B cell (primary cell): ENCODE measurements at regions not wholly inside any gene's neighbourhood (a gene's known extent, or its start where the extent isn't known, plus 50 kb on each side); places are given as distances from the start of the nearest gene placed in this dataset.

Experiments used
- ATAC-seq: fragments of 200-7000 bp; cut with Tn5 transposase; one replicate; pipeline ENCODE4 v1.10.0; 2021; ENCODE audit warnings: low read depth, mild to moderate bottlenecking, moderate number of reproducible peaks, moderate library complexity
- CTCF ChIA-PET: fragments of 350-600 bp; sonication (Branson Sonifier 250); formaldehyde crosslinking; loops from one replicate; lab custom pipeline; 2021; ENCODE audit warnings: antibody characterized with exemption, inconsistent platforms; lab: Charles Lee
- POLR2A ChIA-PET: fragments of 350-600 bp; sonication (Branson Sonifier 250); formaldehyde crosslinking; loops from one replicate; lab custom pipeline; 2021; ENCODE audit warnings: antibody characterized with exemption; lab: Charles Lee
- DNase-seq: peaks from one replicate; pipeline ENCODE4 v3.0.0; 2013
- H2AFZ ChIP-seq: 2 replicates; pipeline ENCODE4 v1.6.1; 2012; ENCODE audit warnings: mild to moderate bottlenecking, low read depth, low read length; ENCODE audit not compliant: insufficient read depth, poor library complexity, severe bottlenecking
- H3K27ac ChIP-seq, 2 donors: 1 replicate in 1 of 2; 2 replicates in 1 of 2; pipeline ENCODE4 v1.5.1; 2012 to 2013; ENCODE audit warnings: low read length in 2 of 2, mild to moderate bottlenecking in 2 of 2, moderate library complexity in 1 of 2
- H3K27me3 ChIP-seq, 4 experiments: fragments of 200-600 bp in 1 of 4; sonication (generic) in 1 of 4; replicated peaks in 1 of 4; 1 replicate in 2 of 4; 2 replicates in 2 of 4; pipeline versions ENCODE4 v1.6.1 to v1.7.0; 2013 to 2016; ENCODE audit warnings: low read length in 3 of 4, mild to moderate bottlenecking in 2 of 4, mixed read lengths in 1 of 4, moderate library complexity in 1 of 4; ENCODE audit not compliant: insufficient read depth in 4 of 4, control insufficient read depth in 3 of 4; ENCODE audit errors: control extremely low read depth in 1 of 4
- H3K36me3 ChIP-seq, 2 experiments: replicated peaks in 1 of 2; 1 replicate in 1 of 2; 2 replicates in 1 of 2; pipeline versions ENCODE4 v1.6.1 to v1.7.1; 2013; ENCODE audit warnings: low read length in 1 of 2; ENCODE audit not compliant: insufficient read depth in 2 of 2, control insufficient read depth in 1 of 2; ENCODE audit errors: control extremely low read depth in 1 of 2, extremely low read depth in 1 of 2
- H3K4me1 ChIP-seq, 2 donors: fragments of 200-600 bp in 1 of 2; sonication (generic) in 1 of 2; 1 replicate in 1 of 2; 2 replicates in 1 of 2; pipeline versions ENCODE4 v1.5.1 to v1.6.1; 2013 to 2017; ENCODE audit warnings: low read length in 2 of 2; ENCODE audit not compliant: control insufficient read depth in 2 of 2, insufficient read depth in 2 of 2
- H3K4me2 ChIP-seq: replicated peaks from 2 replicates; pipeline ENCODE3; 2012; ENCODE audit warnings: mild to moderate bottlenecking, low read depth, low read length; ENCODE audit not compliant: poor library complexity, severe bottlenecking
- H3K4me3 ChIP-seq, 5 experiments: fragments of 200-600 bp in 1 of 5; sonication (generic) in 1 of 5; 1 replicate in 3 of 5; 2 replicates in 2 of 5; pipeline versions ENCODE4 v1.5.1 to v1.7.0; 2011 to 2016; ENCODE audit warnings: low read length in 4 of 5, mild to moderate bottlenecking in 4 of 5, low read depth in 2 of 5, control low read depth in 1 of 5, moderate library complexity in 1 of 5; ENCODE audit not compliant: insufficient read depth in 1 of 5; ENCODE audit errors: control extremely low read depth in 1 of 5, extremely low read depth in 1 of 5
- H3K79me2 ChIP-seq: fragments of 200-600 bp; sonication (generic); one replicate; pipeline ENCODE4 v1.6.0; 2016; ENCODE audit warnings: low read length; ENCODE audit not compliant: control insufficient read depth, insufficient read depth
- H3K9ac ChIP-seq: fragments of 200-600 bp; sonication (generic); 2 replicates; pipeline ENCODE4 v1.6.1; 2017; ENCODE audit warnings: mild to moderate bottlenecking, low read length, moderate library complexity
- H3K9me3 ChIP-seq, 3 donors: one replicate each; pipeline versions ENCODE4 v1.6.1 to v1.7.1; 2013; ENCODE audit warnings: low read length in 2 of 3; ENCODE audit not compliant: control insufficient read depth in 2 of 3, insufficient read depth in 1 of 3; ENCODE audit errors: control extremely low read depth in 1 of 3
- H4K20me1 ChIP-seq: 2 replicates; pipeline ENCODE4 v1.6.0; 2012; ENCODE audit warnings: mild to moderate bottlenecking, low read length; ENCODE audit not compliant: insufficient read depth, control insufficient read depth, poor library complexity, severe bottlenecking
- H3K27ac Mint-ChIP-seq: one replicate; pipeline ENCODE4 v1.8.0; 2021; ENCODE audit warnings: mixed read lengths
- H3K27me3 Mint-ChIP-seq: one replicate; pipeline ENCODE4 v1.8.0; 2021; ENCODE audit warnings: mixed read lengths
- H3K4me1 Mint-ChIP-seq: one replicate; pipeline ENCODE4 v1.8.0; 2021; ENCODE audit warnings: mixed read lengths
- H3K4me3 Mint-ChIP-seq: one replicate; pipeline ENCODE4 v1.8.0; 2021; ENCODE audit warnings: mixed read lengths
- H3K9me3 Mint-ChIP-seq: one replicate; pipeline ENCODE4 v1.8.0; 2022; ENCODE audit warnings: mixed read lengths; ENCODE audit not compliant: insufficient read depth
- CTCF ChIP-seq: fragments of 200-600 bp; IDR thresholded peaks from one replicate; pipeline ENCODE4 v1.8.0; 2022; ENCODE audit warnings: antibody characterized with exemption, mild to moderate bottlenecking
- EZH2 ChIP-seq: IDR thresholded peaks from 2 replicates; pipeline ENCODE4 v1.6.1; 2012; ENCODE audit warnings: borderline replicate concordance, low read depth, mild to moderate bottlenecking, moderate library complexity, low read length; ENCODE audit not compliant: insufficient read depth, poor library complexity, severe bottlenecking
- WGBS: methylation state at CpG from one replicate; pipeline ENCODE4 v1.1.5; 2013; ENCODE audit warnings: missing lambda C conversion rate; ENCODE audit not compliant: insufficient coverage; 5-methylcytosine and 5-hydroxymethylcytosine counted together
- intact Hi-C: fragments of 100-400 bp; cut with micrococcal nuclease; formaldehyde crosslinking; loops from one replicate; pipeline ENCODE4 v1.10.0; 2022

DNA sequence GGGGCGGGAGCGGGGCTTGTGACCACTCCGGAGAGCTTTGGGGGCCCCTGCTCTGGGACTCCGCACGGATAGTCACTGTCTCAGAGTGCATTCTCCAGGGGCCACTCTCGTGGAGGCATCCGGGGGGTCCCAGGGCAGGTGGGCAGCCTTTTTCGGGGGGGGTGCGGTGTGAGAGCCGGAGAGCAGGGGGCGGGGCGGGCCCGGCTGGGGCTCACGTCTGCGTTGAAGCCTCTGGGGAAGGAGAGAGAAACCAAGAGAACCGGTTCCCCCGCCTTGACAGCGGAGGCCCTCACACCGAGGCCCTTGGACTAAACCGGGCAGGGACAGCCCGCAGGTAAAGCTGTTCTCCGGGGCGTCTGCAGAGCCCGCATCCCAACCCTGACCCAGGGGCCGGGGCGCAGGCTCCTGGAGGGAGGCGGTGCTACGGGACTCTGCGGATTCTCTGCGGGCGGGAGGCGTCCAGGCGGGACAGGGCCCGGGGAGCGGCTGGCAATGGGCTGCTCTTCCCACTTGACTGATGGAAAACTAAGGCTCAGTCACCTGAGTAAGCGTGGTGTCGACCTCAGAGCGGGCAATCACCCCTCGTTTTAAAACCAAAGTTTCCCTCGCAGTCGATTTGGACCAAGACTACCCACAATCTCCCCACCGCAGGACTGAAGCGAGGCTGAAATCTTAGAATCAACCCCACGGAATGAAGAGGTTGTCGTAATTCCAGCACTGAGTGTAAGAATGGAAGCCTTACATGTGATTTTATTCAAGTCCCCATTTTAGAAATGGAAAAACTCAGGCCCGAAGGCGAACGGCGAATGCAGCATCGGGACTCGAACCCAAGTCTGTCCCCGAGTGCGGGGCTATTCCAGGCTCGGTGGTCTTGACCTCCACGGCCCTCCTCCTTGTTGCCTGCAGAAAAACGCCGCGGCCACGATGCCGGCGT is 49.6 kb upstream of the AMZ2 start:
- no peaks in the 10 kb centered on the region for H3K9me3 Mint-ChIP-seq
- Histone ChIP-seq H4K20me1 (peaks cover 13% of the 10 kb centered on the region), H3K79me2 (peaks cover 16% of the 10 kb centered on the region), H3K9me3 (peaks cover 0 to 3% (median 0%) of the 10 kb centered on the region in 3 donors), H2AFZ (peak overlapping the region; percentile 73), H3K27me3 (peaks cover 0 to 48% (median 17%) of the 10 kb centered on the region in 4 experiments), H3K4me2 (peak overlapping the region; percentile 97), H3K4me1 (peaks cover 50 to 56% of the 10 kb centered on the region in 2 donors), H3K36me3 (no peaks in the 10 kb centered on the region), H3K9ac (peak overlapping the region; percentile 66), H3K27ac (no peak overlapping the region), H3K4me3 (peak overlapping the region in 4 of 5 experiments; percentile 39 to 72 (median 56))
- TF ChIP-seq EZH2 (peak; percentile 90), CTCF (no peak)
- H3K4me1 Mint-ChIP-seq: peaks cover 47% of the 10 kb centered on the region
- 9% methylated on average over 57 of the region's 61 CpGs for WGBS
- ATAC-seq (peak; percentile 23), DNase-seq (peak; percentile 55)
- CTCF ChIA-PET: interaction anchor here (1.0 to 7.7 kb wide), 9 partner anchors 10 to 260 kb away, joined by 3 to 153 read pairs (median 20); partner anchors contain the start of genes AMZ2 and WIPI1
- POLR2A ChIA-PET: interaction anchor here (1.1 to 8.4 kb wide), 3 partner anchors 15 to 49 kb away, joined by 3 to 113 read pairs (median 16); partner anchors contain the start of gene AMZ2
- peaks cover 7% of the 10 kb centered on the region for H3K27me3 Mint-ChIP-seq
- peak overlapping the region; percentile 96 for H3K4me3 Mint-ChIP-seq
- H3K27ac Mint-ChIP-seq: no peak overlapping the region
- intact Hi-C loops: loop anchor here (1.0 kb wide), 1 partner anchor 13 kb away; no protein-coding TSS in a partner anchor
